ENCODE measurements at regions not wholly inside any gene's neighbourhood (a gene's known extent, or its start where the extent isn't known, plus 50 kb on each side); places are given as distances from the start of the nearest gene placed in this dataset.

DNA sequence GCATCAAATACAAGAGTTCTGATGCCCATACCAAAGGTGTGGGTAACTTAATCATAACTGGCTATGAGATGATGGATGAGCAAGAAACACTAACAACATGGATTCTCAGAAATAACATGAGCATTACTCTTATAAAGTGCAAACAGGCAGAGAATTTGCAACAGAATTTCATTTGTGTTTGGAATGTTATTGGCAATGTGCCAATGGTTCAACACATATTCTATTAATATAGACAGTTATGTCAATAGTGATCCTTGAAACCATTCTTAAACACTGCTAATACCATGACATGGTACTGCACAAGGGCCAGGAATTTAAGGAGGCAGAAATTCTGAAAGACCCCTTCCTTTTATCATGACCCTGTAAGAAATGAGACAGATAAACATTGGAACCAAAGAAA lies 217.1 kb upstream of the WSB1 start:
- no peaks in the 10 kb centered on the region for H3K36me3 Mint-ChIP-seq (ENCODE audit: low read depth, unreplicated experiment)
- no peak for DNase-seq (ENCODE audit: low read depth)

DNA sequence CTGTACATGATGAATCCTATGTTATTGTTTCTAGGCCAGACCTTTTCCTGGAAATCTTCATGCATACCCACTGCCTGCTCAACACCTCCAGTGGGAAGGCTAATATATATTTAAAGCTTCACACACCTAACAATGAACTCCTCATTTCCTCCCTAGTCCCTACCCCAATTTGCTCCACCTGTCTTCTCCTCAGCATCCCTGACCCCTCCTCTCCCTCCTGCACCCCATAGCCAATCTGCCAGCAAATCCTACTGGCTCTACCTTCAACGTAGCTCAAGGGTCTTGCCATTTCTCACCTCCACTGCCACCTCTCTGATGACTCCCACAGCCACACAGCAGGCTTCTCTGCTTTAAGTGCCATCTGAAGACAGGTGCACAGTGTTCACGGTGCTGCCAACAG lies 215.6 kb upstream of the WSB1 start:
- Histone ChIP-seq H3K4me2 (ENCODE audit: low read length) (no peak overlapping the region), H3K27ac (ENCODE audit: low read depth, low read length) (no peak overlapping the region), H2AFZ (ENCODE audit: low read depth, low read length) (no peak overlapping the region), H3K36me3 (ENCODE audit: insufficient read depth, low read length) (no peaks in the 10 kb centered on the region), H3K4me3 (ENCODE audit: insufficient read depth, low read depth, low read length) (no peak overlapping the region), H3K79me2 (ENCODE audit: insufficient read depth, low read length) (no peaks in the 10 kb centered on the region), H4K20me1 (ENCODE audit: insufficient read depth, low read length) (no peaks in the 10 kb centered on the region), H3K9me3 (ENCODE audit: insufficient read depth, low read depth, low read length) (peaks cover 9% of the 10 kb centered on the region), H3K27me3 (ENCODE audit: insufficient read depth, low read length) (no peaks in the 10 kb centered on the region), H3K9ac (ENCODE audit: low read length) (no peak overlapping the region), H3K4me1 (ENCODE audit: insufficient read depth, low read length) (no peaks in the 10 kb centered on the region)
- FAIRE-seq (no peak), DNase-seq (ENCODE audit: low read depth) (no peak)
- no peaks in the 10 kb centered on the region for H3K36me3 Mint-ChIP-seq (ENCODE audit: low read depth, unreplicated experiment)
- H3K4me3 Mint-ChIP-seq (ENCODE audit: unreplicated experiment) = no peak overlapping the region
- TF ChIP-seq, protein P1, sequence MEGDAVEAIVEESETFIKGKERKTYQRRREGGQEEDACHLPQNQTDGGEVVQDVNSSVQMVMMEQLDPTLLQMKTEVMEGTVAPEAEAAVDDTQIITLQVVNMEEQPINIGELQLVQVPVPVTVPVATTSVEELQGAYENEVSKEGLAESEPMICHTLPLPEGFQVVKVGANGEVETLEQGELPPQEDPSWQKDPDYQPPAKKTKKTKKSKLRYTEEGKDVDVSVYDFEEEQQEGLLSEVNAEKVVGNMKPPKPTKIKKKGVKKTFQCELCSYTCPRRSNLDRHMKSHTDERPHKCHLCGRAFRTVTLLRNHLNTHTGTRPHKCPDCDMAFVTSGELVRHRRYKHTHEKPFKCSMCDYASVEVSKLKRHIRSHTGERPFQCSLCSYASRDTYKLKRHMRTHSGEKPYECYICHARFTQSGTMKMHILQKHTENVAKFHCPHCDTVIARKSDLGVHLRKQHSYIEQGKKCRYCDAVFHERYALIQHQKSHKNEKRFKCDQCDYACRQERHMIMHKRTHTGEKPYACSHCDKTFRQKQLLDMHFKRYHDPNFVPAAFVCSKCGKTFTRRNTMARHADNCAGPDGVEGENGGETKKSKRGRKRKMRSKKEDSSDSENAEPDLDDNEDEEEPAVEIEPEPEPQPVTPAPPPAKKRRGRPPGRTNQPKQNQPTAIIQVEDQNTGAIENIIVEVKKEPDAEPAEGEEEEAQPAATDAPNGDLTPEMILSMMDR (IDR thresholded peaks at IDR 0.05; ENCODE audit: insufficient read depth, low read depth, low read length) = no peak
- no peak for TF ChIP-seq EZH2 (IDR thresholded peaks at IDR 0.05; ENCODE audit: insufficient read depth, low read length)
- H3K27me3 Mint-ChIP-seq (ENCODE audit: low read depth, unreplicated experiment) = no peaks in the 10 kb centered on the region
- no peak overlapping the region for H3K27ac Mint-ChIP-seq (ENCODE audit: unreplicated experiment)
- no peaks in the 10 kb centered on the region for H3K4me1 Mint-ChIP-seq (ENCODE audit: low read depth, unreplicated experiment)
- H3K9me3 Mint-ChIP-seq (ENCODE audit: unreplicated experiment) = peaks cover 6% of the 10 kb centered on the region

More for the DNA sequence above, 217.1 kb upstream of the WSB1 start:
- Histone ChIP-seq H3K4me1 (ENCODE audit: insufficient read depth, low read length) (no peaks in the 10 kb centered on the region), H3K4me3 (ENCODE audit: insufficient read depth, low read depth, low read length) (no peak overlapping the region), H3K9me3 (ENCODE audit: insufficient read depth, low read depth, low read length) (no peaks in the 10 kb centered on the region), H3K27me3 (ENCODE audit: insufficient read depth, low read length) (no peaks in the 10 kb centered on the region), H3K79me2 (ENCODE audit: insufficient read depth, low read length) (no peaks in the 10 kb centered on the region), H3K9ac (ENCODE audit: low read length) (no peak overlapping the region), H4K20me1 (ENCODE audit: insufficient read depth, low read length) (no peaks in the 10 kb centered on the region), H3K27ac (ENCODE audit: low read depth, low read length) (no peak overlapping the region), H3K4me2 (ENCODE audit: low read length) (no peak overlapping the region), H3K36me3 (ENCODE audit: insufficient read depth, low read length) (no peaks in the 10 kb centered on the region), H2AFZ (ENCODE audit: low read depth, low read length) (no peak overlapping the region)
- H3K27me3 Mint-ChIP-seq (ENCODE audit: low read depth, unreplicated experiment) = no peaks in the 10 kb centered on the region
- H3K27ac Mint-ChIP-seq (ENCODE audit: unreplicated experiment) = no peak overlapping the region
- no peaks in the 10 kb centered on the region for H3K4me1 Mint-ChIP-seq (ENCODE audit: low read depth, unreplicated experiment)
- TF ChIP-seq EZH2 (IDR thresholded peaks at IDR 0.05; ENCODE audit: insufficient read depth, low read length) = no peak
- TF ChIP-seq, protein P1 (IDR thresholded peaks at IDR 0.05; ENCODE audit: insufficient read depth, low read depth, low read length) = no peak
- H3K4me3 Mint-ChIP-seq (ENCODE audit: unreplicated experiment) = no peak overlapping the region
- peaks cover 7% of the 10 kb centered on the region for H3K9me3 Mint-ChIP-seq (ENCODE audit: unreplicated experiment)
- FAIRE-seq = no peak

DNA sequence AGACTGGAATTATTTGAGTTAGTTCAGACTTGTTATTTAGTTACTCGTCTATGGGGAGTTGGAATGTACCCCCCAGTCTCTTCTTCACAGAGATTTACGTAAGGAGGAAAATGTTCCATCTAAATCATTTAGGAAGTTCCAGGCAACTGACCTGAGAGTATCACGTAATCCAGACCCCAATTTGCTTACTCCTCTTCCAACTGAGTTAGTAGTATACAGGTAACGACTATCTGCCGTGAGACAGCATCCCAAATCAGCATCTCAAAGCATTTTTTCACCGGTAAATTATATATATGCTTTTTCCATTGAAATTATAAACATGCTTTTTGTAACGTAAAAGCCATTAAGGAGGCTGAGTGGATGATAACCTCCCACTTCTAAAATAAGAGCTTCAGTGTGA lies 214.3 kb upstream of the WSB1 start:
- Histone ChIP-seq H3K9ac (ENCODE audit: low read length) (no peak overlapping the region), H3K36me3 (ENCODE audit: insufficient read depth, low read length) (no peaks in the 10 kb centered on the region), H3K4me2 (ENCODE audit: low read length) (no peak overlapping the region), H2AFZ (ENCODE audit: low read depth, low read length) (no peak overlapping the region), H3K79me2 (ENCODE audit: insufficient read depth, low read length) (no peaks in the 10 kb centered on the region), H3K4me1 (ENCODE audit: insufficient read depth, low read length) (no peaks in the 10 kb centered on the region), H3K27ac (ENCODE audit: low read depth, low read length) (no peak overlapping the region), H3K27me3 (ENCODE audit: insufficient read depth, low read length) (no peaks in the 10 kb centered on the region), H4K20me1 (ENCODE audit: insufficient read depth, low read length) (no peaks in the 10 kb centered on the region), H3K9me3 (ENCODE audit: insufficient read depth, low read depth, low read length) (peaks cover 12% of the 10 kb centered on the region), H3K4me3 (ENCODE audit: insufficient read depth, low read depth, low read length) (no peak overlapping the region)
- H3K27me3 Mint-ChIP-seq (ENCODE audit: low read depth, unreplicated experiment) = no peaks in the 10 kb centered on the region
- no peak overlapping the region for H3K27ac Mint-ChIP-seq (ENCODE audit: unreplicated experiment)
- no peak for DNase-seq (ENCODE audit: low read depth)
- FAIRE-seq = no peak
- TF ChIP-seq, protein P1 (IDR thresholded peaks at IDR 0.05; ENCODE audit: insufficient read depth, low read depth, low read length) = no peak
- no peak for TF ChIP-seq EZH2 (IDR thresholded peaks at IDR 0.05; ENCODE audit: insufficient read depth, low read length)
- H3K4me3 Mint-ChIP-seq (ENCODE audit: unreplicated experiment) = no peak overlapping the region
- H3K36me3 Mint-ChIP-seq (ENCODE audit: low read depth, unreplicated experiment) = no peaks in the 10 kb centered on the region
- H3K9me3 Mint-ChIP-seq (ENCODE audit: unreplicated experiment) = peaks cover 6% of the 10 kb centered on the region
- no peaks in the 10 kb centered on the region for H3K4me1 Mint-ChIP-seq (ENCODE audit: low read depth, unreplicated experiment)
